ENCODE measurements at regions not wholly inside any gene's neighbourhood (a gene's known extent, or its start where the extent isn't known, plus 50 kb on each side); places are given as distances from the start of the nearest gene placed in this dataset.

DNA sequence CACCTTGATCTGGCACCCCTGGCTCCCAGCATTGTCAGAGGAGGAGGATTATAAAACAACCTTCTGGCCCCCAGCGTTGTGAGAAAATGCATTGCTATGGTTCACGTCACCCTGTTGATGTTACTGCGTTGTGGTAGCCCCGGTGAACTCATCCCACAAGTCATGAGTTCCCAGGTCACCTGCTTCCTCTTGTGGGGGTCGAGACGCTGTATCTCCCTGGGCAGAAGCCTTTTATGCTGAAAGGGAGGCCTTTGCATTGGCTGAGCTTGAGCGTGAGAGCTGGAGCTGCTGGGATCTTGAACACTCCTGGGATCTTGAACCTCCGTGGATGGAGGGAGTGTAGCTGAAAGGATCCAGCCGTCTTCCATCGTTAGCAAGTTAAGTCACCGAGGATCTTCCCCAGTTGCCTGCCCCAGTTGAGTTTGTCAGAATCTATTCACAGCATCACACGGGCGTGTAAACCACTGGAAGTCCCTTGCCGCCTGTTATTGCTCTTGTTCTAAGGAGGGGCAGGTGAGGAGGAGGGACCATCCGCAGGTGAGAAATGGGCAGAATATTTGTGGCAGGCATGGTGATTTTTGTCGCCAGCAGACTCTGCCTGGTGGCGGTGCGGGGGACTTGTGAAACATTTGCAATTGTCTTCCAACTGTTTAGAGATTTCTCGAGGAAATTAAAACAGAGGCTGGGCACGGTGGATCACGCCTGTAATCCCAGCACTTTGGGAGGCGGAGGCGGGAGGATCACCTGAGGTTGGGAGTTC is 299.9 kb downstream of the ASMT start:
- H3K27ac ChIP-seq (ENCODE audit: extremely low read depth, low read depth, low read length) = no peak overlapping the region
- no peak overlapping the region for H3K4me3 ChIP-seq (ENCODE audit: low read depth, low read length)
- H3K9me3 ChIP-seq (ENCODE audit: control insufficient read depth, insufficient read depth, low read depth, low read length) = no peaks in the 10 kb centered on the region
- TF ChIP-seq ZNF19 (tag by site-specific recombination; IDR thresholded peaks at IDR 0.05; ENCODE audit: low read depth) (no peak), HOXC10 (CRISPR knock-in tag; IDR thresholded peaks at IDR 0.05) (no peak), GLIS1 (tag by site-specific recombination; IDR thresholded peaks at IDR 0.05) (peak; percentile 90), MYNN (tag by site-specific recombination; IDR thresholded peaks at IDR 0.05; ENCODE audit: borderline replicate concordance) (peak; percentile 80)
- TF ChIP-seq, protein P1, sequence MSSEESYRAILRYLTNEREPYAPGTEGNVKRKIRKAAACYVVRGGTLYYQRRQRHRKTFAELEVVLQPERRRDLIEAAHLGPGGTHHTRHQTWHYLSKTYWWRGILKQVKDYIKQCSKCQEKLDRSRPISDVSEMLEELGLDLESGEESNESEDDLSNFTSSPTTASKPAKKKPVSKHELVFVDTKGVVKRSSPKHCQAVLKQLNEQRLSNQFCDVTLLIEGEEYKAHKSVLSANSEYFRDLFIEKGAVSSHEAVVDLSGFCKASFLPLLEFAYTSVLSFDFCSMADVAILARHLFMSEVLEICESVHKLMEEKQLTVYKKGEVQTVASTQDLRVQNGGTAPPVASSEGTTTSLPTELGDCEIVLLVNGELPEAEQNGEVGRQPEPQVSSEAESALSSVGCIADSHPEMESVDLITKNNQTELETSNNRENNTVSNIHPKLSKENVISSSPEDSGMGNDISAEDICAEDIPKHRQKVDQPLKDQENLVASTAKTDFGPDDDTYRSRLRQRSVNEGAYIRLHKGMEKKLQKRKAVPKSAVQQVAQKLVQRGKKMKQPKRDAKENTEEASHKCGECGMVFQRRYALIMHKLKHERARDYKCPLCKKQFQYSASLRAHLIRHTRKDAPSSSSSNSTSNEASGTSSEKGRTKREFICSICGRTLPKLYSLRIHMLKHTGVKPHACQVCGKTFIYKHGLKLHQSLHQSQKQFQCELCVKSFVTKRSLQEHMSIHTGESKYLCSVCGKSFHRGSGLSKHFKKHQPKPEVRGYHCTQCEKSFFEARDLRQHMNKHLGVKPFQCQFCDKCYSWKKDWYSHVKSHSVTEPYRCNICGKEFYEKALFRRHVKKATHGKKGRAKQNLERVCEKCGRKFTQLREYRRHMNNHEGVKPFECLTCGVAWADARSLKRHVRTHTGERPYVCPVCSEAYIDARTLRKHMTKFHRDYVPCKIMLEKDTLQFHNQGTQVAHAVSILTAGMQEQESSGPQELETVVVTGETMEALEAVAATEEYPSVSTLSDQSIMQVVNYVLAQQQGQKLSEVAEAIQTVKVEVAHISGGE (tag by site-specific recombination; conservative IDR thresholded peaks at IDR 0.05; ENCODE audit: low read depth) = no peak
- ChIA-PET POLR2A (no interaction called here), CTCF (no interaction called here)
- no peaks in the 10 kb centered on the region for H3K4me1 ChIP-seq (ENCODE audit: control insufficient read depth, insufficient read depth, low read length)
- no peaks in the 10 kb centered on the region for H3K36me3 ChIP-seq (ENCODE audit: control insufficient read depth in 2 of 2, insufficient read depth in 1 of 2, low read length in 2 of 2)

DNA sequence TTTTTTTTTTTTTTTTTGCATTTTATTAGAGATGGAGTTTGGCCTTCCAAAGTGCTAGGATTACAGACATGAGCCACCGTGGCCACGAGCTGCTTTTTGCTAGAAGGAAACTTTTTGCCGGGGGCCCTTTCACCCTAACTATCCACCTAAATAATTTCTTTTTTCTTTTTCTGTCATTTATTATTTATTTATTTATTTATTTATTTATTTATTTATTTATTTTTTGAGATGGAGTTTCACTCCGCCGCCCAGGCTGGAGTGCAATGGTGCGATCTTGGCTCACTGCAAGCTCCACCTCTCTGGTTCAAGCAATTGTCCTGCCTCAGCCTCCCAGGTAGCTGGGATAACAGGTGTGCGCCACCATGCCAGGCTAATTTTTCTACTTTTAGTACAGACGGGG is 303.9 kb downstream of the ASMT start:
- Histone ChIP-seq H3K9me3 (ENCODE audit: control insufficient read depth, insufficient read depth, low read depth, low read length) (no peaks in the 10 kb centered on the region), H3K27ac (ENCODE audit: extremely low read depth, low read depth, low read length) (no peak overlapping the region), H3K36me3 (ENCODE audit: control insufficient read depth in 2 of 2, insufficient read depth in 1 of 2, low read length in 2 of 2) (no peaks in the 10 kb centered on the region), H3K4me1 (ENCODE audit: control insufficient read depth, insufficient read depth, low read length) (no peaks in the 10 kb centered on the region), H3K4me3 (ENCODE audit: low read depth, low read length) (no peak overlapping the region)
- TF ChIP-seq ZNF335 (tag by site-specific recombination; conservative IDR thresholded peaks at IDR 0.05) (no peak), ZNF140 (tag by site-specific recombination; IDR thresholded peaks at IDR 0.05) (peak; percentile 16; the same call in 1 of the 2 replicates), ZNF426 (tag by site-specific recombination; IDR thresholded peaks at IDR 0.05) (peak; percentile 56), ZNF555 (tag by site-specific recombination; conservative IDR thresholded peaks at IDR 0.05) (peak; percentile 40), ZNF266 (tag by site-specific recombination; IDR thresholded peaks at IDR 0.05; ENCODE audit: low read depth) (peak; percentile 42; the same call in 1 of the 2 replicates), ZNF394 (tag by site-specific recombination; IDR thresholded peaks at IDR 0.05; ENCODE audit: borderline replicate concordance) (peak; percentile 67; the same call in 1 of the 2 replicates), ZFHX2 (tag by site-specific recombination; conservative IDR thresholded peaks at IDR 0.05) (no peak), ZBTB8A (tag by site-specific recombination; IDR thresholded peaks at IDR 0.05) (peak; percentile 38; the same call in 1 of the 2 replicates), ZNF677 (tag by site-specific recombination; IDR thresholded peaks at IDR 0.05) (no peak), ZNF155 (tag by site-specific recombination; IDR thresholded peaks at IDR 0.05) (no peak), ZNF596 (tag by site-specific recombination; IDR thresholded peaks at IDR 0.05) (no peak), ZNF623 (tag by site-specific recombination; IDR thresholded peaks at IDR 0.05) (peak; percentile 49)
- TF ChIP-seq, protein P1 (tag by site-specific recombination; conservative IDR thresholded peaks at IDR 0.05; ENCODE audit: low read depth) = peak; percentile 53; the same call in 1 of the 2 replicates
- TF ChIP-seq, protein P2, sequence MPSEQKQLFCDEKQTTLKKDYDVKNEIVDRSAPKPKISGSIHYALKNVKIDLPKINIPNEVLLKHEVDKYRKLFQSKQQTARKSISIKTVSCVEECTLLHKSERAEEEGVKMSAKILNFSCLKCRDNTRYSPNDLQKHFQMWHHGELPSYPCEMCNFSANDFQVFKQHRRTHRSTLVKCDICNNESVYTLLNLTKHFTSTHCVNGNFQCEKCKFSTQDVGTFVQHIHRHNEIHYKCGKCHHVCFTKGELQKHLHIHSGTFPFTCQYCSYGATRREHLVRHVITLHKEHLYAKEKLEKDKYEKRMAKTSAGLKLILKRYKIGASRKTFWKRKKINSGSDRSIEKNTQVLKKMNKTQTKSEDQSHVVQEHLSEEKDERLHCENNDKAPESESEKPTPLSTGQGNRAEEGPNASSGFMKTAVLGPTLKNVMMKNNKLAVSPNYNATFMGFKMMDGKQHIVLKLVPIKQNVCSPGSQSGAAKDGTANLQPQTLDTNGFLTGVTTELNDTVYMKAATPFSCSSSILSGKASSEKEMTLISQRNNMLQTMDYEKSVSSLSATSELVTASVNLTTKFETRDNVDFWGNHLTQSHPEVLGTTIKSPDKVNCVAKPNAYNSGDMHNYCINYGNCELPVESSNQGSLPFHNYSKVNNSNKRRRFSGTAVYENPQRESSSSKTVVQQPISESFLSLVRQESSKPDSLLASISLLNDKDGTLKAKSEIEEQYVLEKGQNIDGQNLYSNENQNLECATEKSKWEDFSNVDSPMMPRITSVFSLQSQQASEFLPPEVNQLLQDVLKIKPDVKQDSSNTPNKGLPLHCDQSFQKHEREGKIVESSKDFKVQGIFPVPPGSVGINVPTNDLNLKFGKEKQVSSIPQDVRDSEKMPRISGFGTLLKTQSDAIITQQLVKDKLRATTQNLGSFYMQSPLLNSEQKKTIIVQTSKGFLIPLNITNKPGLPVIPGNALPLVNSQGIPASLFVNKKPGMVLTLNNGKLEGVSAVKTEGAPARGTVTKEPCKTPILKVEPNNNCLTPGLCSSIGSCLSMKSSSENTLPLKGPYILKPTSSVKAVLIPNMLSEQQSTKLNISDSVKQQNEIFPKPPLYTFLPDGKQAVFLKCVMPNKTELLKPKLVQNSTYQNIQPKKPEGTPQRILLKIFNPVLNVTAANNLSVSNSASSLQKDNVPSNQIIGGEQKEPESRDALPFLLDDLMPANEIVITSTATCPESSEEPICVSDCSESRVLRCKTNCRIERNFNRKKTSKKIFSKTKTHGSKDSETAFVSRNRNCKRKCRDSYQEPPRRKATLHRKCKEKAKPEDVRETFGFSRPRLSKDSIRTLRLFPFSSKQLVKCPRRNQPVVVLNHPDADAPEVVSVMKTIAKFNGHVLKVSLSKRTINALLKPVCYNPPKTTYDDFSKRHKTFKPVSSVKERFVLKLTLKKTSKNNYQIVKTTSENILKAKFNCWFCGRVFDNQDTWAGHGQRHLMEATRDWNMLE (tag by site-specific recombination; conservative IDR thresholded peaks at IDR 0.05; ENCODE audit: low read depth) = peak; percentile 78
- ChIA-PET POLR2A (no interaction called here), CTCF (no interaction called here)
